GM10266 (cell line): ENCODE measurements at regions not wholly inside any gene's neighbourhood (a gene's known extent, or its start where the extent isn't known, plus 50 kb on each side); places are given as distances from the start of the nearest gene placed in this dataset.
"Not testable (repeated sequence)": the region's sequence is repeated elsewhere in the genome, so short reads cannot be mapped to it uniquely, and the experiment has no call there.

Experiments used
- DNase-seq: peaks from one replicate; pipeline ENCODE4 v3.0.0; 2012; ENCODE audit errors: extremely low spot score
- TF ChIP-seq, protein P1 (sequence below): IDR thresholded peaks from 2 replicates; pipeline ENCODE4 v1.5.1; 2012; ENCODE audit warnings: mild to moderate bottlenecking, low read depth; ENCODE audit not compliant: control insufficient read depth, insufficient read depth; ENCODE audit errors: missing control alignments

DNA sequence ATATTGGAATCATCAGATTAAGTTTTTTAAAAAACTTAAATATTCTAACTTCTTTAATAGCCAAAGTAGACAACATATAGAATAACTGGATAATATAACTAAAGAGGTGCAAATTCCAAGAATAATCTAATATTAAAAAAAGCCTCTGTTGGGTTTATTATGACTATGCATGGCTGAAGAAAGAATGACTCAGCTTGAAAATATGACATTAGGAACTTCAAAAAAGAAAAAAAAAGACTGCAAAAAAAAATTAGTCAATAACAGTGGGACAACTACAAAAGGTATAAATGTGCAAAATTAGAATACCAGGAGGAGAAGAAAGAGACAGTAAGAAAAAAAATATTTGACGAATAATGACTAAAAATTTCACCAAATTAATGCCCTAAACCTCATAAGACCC is 1178.0 kb downstream of the JRKL start:
- no peak for DNase-seq
- TF ChIP-seq, protein P1, sequence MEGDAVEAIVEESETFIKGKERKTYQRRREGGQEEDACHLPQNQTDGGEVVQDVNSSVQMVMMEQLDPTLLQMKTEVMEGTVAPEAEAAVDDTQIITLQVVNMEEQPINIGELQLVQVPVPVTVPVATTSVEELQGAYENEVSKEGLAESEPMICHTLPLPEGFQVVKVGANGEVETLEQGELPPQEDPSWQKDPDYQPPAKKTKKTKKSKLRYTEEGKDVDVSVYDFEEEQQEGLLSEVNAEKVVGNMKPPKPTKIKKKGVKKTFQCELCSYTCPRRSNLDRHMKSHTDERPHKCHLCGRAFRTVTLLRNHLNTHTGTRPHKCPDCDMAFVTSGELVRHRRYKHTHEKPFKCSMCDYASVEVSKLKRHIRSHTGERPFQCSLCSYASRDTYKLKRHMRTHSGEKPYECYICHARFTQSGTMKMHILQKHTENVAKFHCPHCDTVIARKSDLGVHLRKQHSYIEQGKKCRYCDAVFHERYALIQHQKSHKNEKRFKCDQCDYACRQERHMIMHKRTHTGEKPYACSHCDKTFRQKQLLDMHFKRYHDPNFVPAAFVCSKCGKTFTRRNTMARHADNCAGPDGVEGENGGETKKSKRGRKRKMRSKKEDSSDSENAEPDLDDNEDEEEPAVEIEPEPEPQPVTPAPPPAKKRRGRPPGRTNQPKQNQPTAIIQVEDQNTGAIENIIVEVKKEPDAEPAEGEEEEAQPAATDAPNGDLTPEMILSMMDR = no peak

DNA sequence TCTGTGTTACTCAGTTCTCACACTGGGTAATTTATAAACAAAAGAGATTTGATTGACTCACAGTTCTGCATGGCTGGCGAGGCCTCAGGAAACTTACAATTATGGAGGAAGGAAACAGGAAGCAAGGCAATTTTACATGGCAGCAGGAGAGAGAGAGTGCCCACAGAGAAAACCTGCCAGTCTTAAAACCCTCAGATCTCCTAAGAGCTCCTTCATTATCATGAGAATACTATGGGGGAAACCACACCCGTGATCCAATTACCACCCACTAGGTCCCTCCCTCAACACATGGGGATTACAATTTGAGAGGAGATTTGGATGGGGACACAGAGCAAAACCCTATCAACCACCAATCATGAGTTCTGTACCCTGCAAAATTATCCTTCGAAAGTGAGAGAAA is 1180.8 kb downstream of the JRKL start:
- no peak for DNase-seq
- TF ChIP-seq, protein P1 = no peak

DNA sequence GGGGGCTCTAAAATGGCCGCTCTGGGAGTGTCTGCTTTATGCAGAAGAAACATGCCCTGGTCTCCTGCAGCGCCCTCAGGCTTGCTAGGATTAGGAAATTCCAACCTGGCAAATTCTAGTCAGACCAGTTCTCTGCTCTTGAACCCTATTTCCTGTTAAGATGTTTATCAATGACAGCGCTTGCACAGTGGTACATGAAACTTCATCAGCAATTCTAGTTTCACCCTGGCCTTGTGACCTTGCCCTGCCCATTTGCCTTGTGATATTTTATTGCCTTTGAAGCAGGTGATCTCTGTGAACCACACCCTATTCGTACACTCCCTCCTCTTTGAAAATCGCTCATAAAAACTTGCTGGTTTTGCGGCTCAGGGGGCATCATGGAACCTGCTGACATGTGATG is 1184.0 kb downstream of the JRKL start:
- not testable (repeated sequence) for DNase-seq

- no peak for DNase-seq
- TF ChIP-seq, protein P1 = no peak
Measured at GRCh38 chr11:97574976-97575665, 1185.3 kb downstream of the JRKL start.

- DNase-seq = no peak
- TF ChIP-seq, protein P1 = no peak
Measured at GRCh38 chr11:97607291-97608000, 1217.6 kb downstream of the JRKL start.

GRCh38 chr11:97610000-97610399 is 1220.2 kb downstream of the JRKL start:
- DNase-seq = no peak

GRCh38 chr11:97610854-97611253 is 1221.0 kb downstream of the JRKL start:
- DNase-seq = no peak
- TF ChIP-seq, protein P1 = no peak

More at GRCh38 chr11:97610000-97610399, 1220.2 kb downstream of the JRKL start:
- TF ChIP-seq, protein P1 = no peak
